Caco-2 (cell line): ENCODE measurements at regions not wholly inside any gene's neighbourhood (a gene's known extent, or its start where the extent isn't known, plus 50 kb on each side); places are given as distances from the start of the nearest gene placed in this dataset.

Experiments
- BruUV-seq: library from RNA; stranded (reverse); fragments of 400-500 nt; replicated peaks from 2 replicates; lab custom pipeline; 2021; lab: Mats Ljungman, UMichigan
- CTCF ChIA-PET: fragments of 300-600 bp; sonication (Branson Sonifier 250); formaldehyde crosslinking; loops from one replicate; lab custom pipeline; 2022; ENCODE audit warnings: antibody characterized with exemption; lab: Charles Lee
- POLR2A ChIA-PET: fragments of 300-600 bp; sonication (Branson Sonifier 250); formaldehyde crosslinking; loops from one replicate; lab custom pipeline; 2022; ENCODE audit warnings: antibody characterized with exemption; lab: Charles Lee
- DNase-seq, 2 experiments: peaks; one replicate each; pipeline versions ENCODE4 v3.0.0 to v3.0.0-alpha.2; 2020 to 2022
- H3K27me3 ChIP-seq: replicated peaks from 2 replicates; pipeline ENCODE4 v1.6.0; 2011; ENCODE audit warnings: low read length; ENCODE audit not compliant: control insufficient read depth, insufficient read depth
- H3K36me3 ChIP-seq: 2 replicates; pipeline ENCODE4 v1.5.1; 2011; ENCODE audit warnings: low read length; ENCODE audit not compliant: control insufficient read depth, insufficient read depth
- H3K4me1 ChIP-seq: fragments of 250-450 bp; sonication (Bioruptor Pico); 2 replicates; pipeline ENCODE4 v1.5.1; 2020; ENCODE audit warnings: mild to moderate bottlenecking
- H3K4me3 ChIP-seq: 2 replicates; pipeline ENCODE4 v1.5.1; 2011; ENCODE audit warnings: low read depth, mild to moderate bottlenecking, control low read depth, low read length
- H3K9me3 ChIP-seq: fragments of 250-450 bp; sonication (Bioruptor Pico); 2 replicates; pipeline ENCODE4 v1.5.1; 2020; ENCODE audit warnings: mild to moderate bottlenecking, moderate library complexity
- H3K27ac Mint-ChIP-seq: one replicate; pipeline ENCODE4 v1.8.0; 2022; ENCODE audit warnings: mixed read lengths; ENCODE audit not compliant: unreplicated experiment
- H3K27me3 Mint-ChIP-seq: one replicate; pipeline ENCODE4 v1.8.0; 2022; ENCODE audit warnings: mixed read lengths; ENCODE audit not compliant: insufficient read depth, unreplicated experiment
- H3K36me3 Mint-ChIP-seq: one replicate; pipeline ENCODE4 v1.8.0; 2022; ENCODE audit warnings: mild to moderate bottlenecking, mixed read lengths; ENCODE audit not compliant: insufficient read depth, unreplicated experiment
- H3K4me1 Mint-ChIP-seq: one replicate; pipeline ENCODE4 v1.8.0; 2022; ENCODE audit warnings: low read depth, mixed read lengths; ENCODE audit not compliant: unreplicated experiment
- H3K4me3 Mint-ChIP-seq: one replicate; pipeline ENCODE4 v1.8.0; 2022; ENCODE audit warnings: mild to moderate bottlenecking, moderate library complexity, mixed read lengths; ENCODE audit not compliant: unreplicated experiment
- H3K9me3 Mint-ChIP-seq: one replicate; pipeline ENCODE4 v1.8.0; 2022; ENCODE audit warnings: mixed read lengths; ENCODE audit not compliant: unreplicated experiment
- CTCF ChIP-seq, 2 experiments: fragments of 200-600 bp in 1 of 2; IDR thresholded peaks; 1 replicate in 1 of 2; 2 replicates in 1 of 2; pipeline versions ENCODE4 v1.5.1 to v1.8.0; 2011 to 2022; ENCODE audit warnings: antibody characterized with exemption in 1 of 2, control low read depth in 1 of 2, inconsistent platforms in 1 of 2, low read depth in 1 of 2, low read length in 1 of 2, mild to moderate bottlenecking in 1 of 2, moderate library complexity in 1 of 2; ENCODE audit not compliant: insufficient read depth in 1 of 2, severe bottlenecking in 1 of 2, unreplicated experiment in 1 of 2
- intact Hi-C: fragments of 100-400 bp; cut with micrococcal nuclease; formaldehyde crosslinking; loops from one replicate; pipeline ENCODE4 v1.10.0; 2022; ENCODE audit not compliant: unreplicated experiment

- peaks cover 6% of the 10 kb centered on the region for H3K27me3 Mint-ChIP-seq
- intact Hi-C loops: loop anchor here (2.0 kb wide), 1 partner anchor 555 kb away; no protein-coding TSS in a partner anchor
- no peak overlapping the region for H3K4me3 ChIP-seq
- no peak overlapping the region for H3K27ac Mint-ChIP-seq
- H3K27me3 ChIP-seq: no peaks in the 10 kb centered on the region
- peaks cover 10% of the 10 kb centered on the region for H3K9me3 Mint-ChIP-seq
- CTCF ChIA-PET: interaction anchor here (1.7 kb wide), 1 partner anchor 557 kb away, joined by 6 read pairs; no protein-coding TSS in a partner anchor
- no peaks in the 10 kb centered on the region for H3K4me1 ChIP-seq
- peaks cover 3% of the 10 kb centered on the region; the same call in 1 of the 2 replicates for H3K9me3 ChIP-seq
- H3K4me3 Mint-ChIP-seq: no peak overlapping the region
- H3K36me3 ChIP-seq: no peaks in the 10 kb centered on the region
- POLR2A ChIA-PET: no interaction called here
- no peaks in the 10 kb centered on the region for H3K36me3 Mint-ChIP-seq
- peak; percentile 34 to 54 for DNase-seq
- no peaks in the 10 kb centered on the region for H3K4me1 Mint-ChIP-seq
- TF ChIP-seq CTCF (IDR thresholded peaks at IDR 0.05; ENCODE audit: insufficient read depth in 1 of 2, low read depth in 1 of 2, low read length in 1 of 2, severe bottlenecking in 1 of 2, unreplicated experiment in 1 of 2): peak; percentile 43 to 49
- no TSS peak for BruUV-seq
These were observed 1184.0 kb upstream of the GYPC start for GRCh38 chr2:125471963-125472362.

- no TSS peak for BruUV-seq
- intact Hi-C loops: no loop called here
- TF ChIP-seq CTCF (IDR thresholded peaks at IDR 0.05; ENCODE audit: insufficient read depth in 1 of 2, low read depth in 1 of 2, low read length in 1 of 2, severe bottlenecking in 1 of 2, unreplicated experiment in 1 of 2): no peak
- H3K27me3 Mint-ChIP-seq: no peaks in the 10 kb centered on the region
- Histone ChIP-seq H3K4me1 (no peaks in the 10 kb centered on the region), H3K9me3 (peaks cover 9% of the 10 kb centered on the region; the same call in 1 of the 2 replicates), H3K27me3 (no peaks in the 10 kb centered on the region), H3K36me3 (no peaks in the 10 kb centered on the region), H3K4me3 (no peak overlapping the region)
- DNase-seq: no peak
- H3K9me3 Mint-ChIP-seq: peaks cover 10% of the 10 kb centered on the region
- H3K4me3 Mint-ChIP-seq: no peak overlapping the region
- H3K27ac Mint-ChIP-seq: no peak overlapping the region
- ChIA-PET POLR2A (no interaction called here), CTCF (no interaction called here)
- H3K36me3 Mint-ChIP-seq: no peaks in the 10 kb centered on the region
- H3K4me1 Mint-ChIP-seq: no peaks in the 10 kb centered on the region
These were observed 1176.8 kb upstream of the GYPC start for GRCh38 chr2:125479143-125479636.

GRCh38 chr2:125490308-125490707 lies 1165.7 kb upstream of the GYPC start:
- no peaks in the 10 kb centered on the region for H3K36me3 ChIP-seq
- no peak overlapping the region for H3K27ac Mint-ChIP-seq
- CTCF ChIA-PET: no interaction called here
- peaks cover 3% of the 10 kb centered on the region for H3K27me3 Mint-ChIP-seq
- no peak overlapping the region for H3K4me3 Mint-ChIP-seq
- H3K36me3 Mint-ChIP-seq: no peaks in the 10 kb centered on the region
- POLR2A ChIA-PET: no interaction called here
- no peak overlapping the region for H3K4me3 ChIP-seq
- DNase-seq: no peak
- no peaks in the 10 kb centered on the region for H3K9me3 Mint-ChIP-seq
- intact Hi-C loops: no loop called here
- no peaks in the 10 kb centered on the region for H3K9me3 ChIP-seq
- H3K4me1 Mint-ChIP-seq: no peaks in the 10 kb centered on the region
- H3K4me1 ChIP-seq: no peaks in the 10 kb centered on the region
- no peaks in the 10 kb centered on the region for H3K27me3 ChIP-seq
- no peak for TF ChIP-seq CTCF (IDR thresholded peaks at IDR 0.05; ENCODE audit: insufficient read depth in 1 of 2, low read depth in 1 of 2, low read length in 1 of 2, severe bottlenecking in 1 of 2, unreplicated experiment in 1 of 2)
- BruUV-seq: no TSS peak
